Mesenchymal stem cell (in vitro differentiated cells and primary cell): ENCODE measurements at regions not wholly inside any gene's neighbourhood (a gene's known extent, or its start where the extent isn't known, plus 50 kb on each side); places are given as distances from the start of the nearest gene placed in this dataset.

Experiments
- DNase-seq: peaks from one replicate; pipeline ENCODE4 v3.0.0-alpha.2; 2013
- H2AFZ ChIP-seq: one replicate; pipeline ENCODE4 v1.6.1; 2013; ENCODE audit warnings: low read depth, mild to moderate bottlenecking, control low read depth, inconsistent platforms, low read length, moderate library complexity
- H2AK5ac ChIP-seq: 2 replicates; pipeline ENCODE4 v1.6.1; 2013; ENCODE audit warnings: low read length, moderate library complexity, mild to moderate bottlenecking, inconsistent platforms; ENCODE audit not compliant: severe bottlenecking
- H2BK120ac ChIP-seq: one replicate; pipeline ENCODE4 v1.6.1; 2013; ENCODE audit warnings: low read depth, mild to moderate bottlenecking, inconsistent platforms, low read length, moderate library complexity
- H2BK12ac ChIP-seq, 2 experiments: one replicate each; pipeline ENCODE4 v1.6.1; 2013; ENCODE audit warnings: inconsistent platforms in 2 of 2, low read length in 2 of 2, mild to moderate bottlenecking in 2 of 2, moderate library complexity in 2 of 2, control low read depth in 1 of 2
- H2BK15ac ChIP-seq: one replicate; pipeline ENCODE4 v1.6.1; 2013; ENCODE audit warnings: mild to moderate bottlenecking, low read depth, inconsistent platforms; ENCODE audit not compliant: poor library complexity, severe bottlenecking
- H2BK5ac ChIP-seq: 2 replicates; pipeline ENCODE4 v1.6.1; 2013; ENCODE audit warnings: low read depth, mild to moderate bottlenecking, low read length, control low read depth, inconsistent platforms; ENCODE audit not compliant: poor library complexity, severe bottlenecking
- H3K14ac ChIP-seq, 2 experiments: one replicate each; pipeline ENCODE4 v1.6.1; 2013; ENCODE audit warnings: inconsistent platforms in 2 of 2, low read length in 2 of 2, control low read depth in 1 of 2, mild to moderate bottlenecking in 1 of 2, moderate library complexity in 1 of 2
- H3K18ac ChIP-seq, 2 experiments: one replicate each; pipeline ENCODE4 v1.6.1; 2013; ENCODE audit warnings: inconsistent platforms in 2 of 2, low read length in 2 of 2, control low read depth in 1 of 2, low read depth in 1 of 2, mild to moderate bottlenecking in 1 of 2
- H3K23ac ChIP-seq, 2 experiments: one replicate each; pipeline ENCODE4 v1.6.1; 2013; ENCODE audit warnings: inconsistent platforms in 2 of 2, low read length in 2 of 2, mild to moderate bottlenecking in 2 of 2, moderate library complexity in 2 of 2, control low read depth in 1 of 2
- H3K27ac ChIP-seq: 2 replicates; pipeline ENCODE4 v1.5.1; 2013; ENCODE audit warnings: mild to moderate bottlenecking, moderate library complexity, low read length, control low read depth, inconsistent platforms; ENCODE audit not compliant: poor library complexity, severe bottlenecking
- H3K27me3 ChIP-seq, 2 experiments: 2 replicates each; pipeline versions ENCODE4 v1.6.1 to v1.7.0; 2013; ENCODE audit warnings: low read length in 2 of 2, mild to moderate bottlenecking in 2 of 2, moderate library complexity in 2 of 2, control low read depth in 1 of 2, inconsistent platforms in 1 of 2; ENCODE audit not compliant: control insufficient read depth in 1 of 2, insufficient read depth in 1 of 2
- H3K36me3 ChIP-seq, 2 experiments: 2 replicates each; pipeline versions ENCODE4 v1.6.1 to v1.7.0; 2013; ENCODE audit warnings: low read length in 2 of 2, control low read depth in 1 of 2, inconsistent platforms in 1 of 2, low read depth in 1 of 2, mild to moderate bottlenecking in 1 of 2; ENCODE audit not compliant: insufficient read depth in 2 of 2, control insufficient read depth in 1 of 2
- H3K4ac ChIP-seq, 2 experiments: one replicate each; pipeline ENCODE4 v1.6.1; 2013; ENCODE audit warnings: inconsistent platforms in 2 of 2, low read length in 2 of 2, mild to moderate bottlenecking in 2 of 2, moderate library complexity in 2 of 2, control low read depth in 1 of 2, low read depth in 1 of 2
- H3K4me1 ChIP-seq: 2 replicates; pipeline ENCODE4 v1.6.1; 2013; ENCODE audit warnings: low read depth, low read length, control low read depth; ENCODE audit not compliant: control insufficient read depth, insufficient read depth
- H3K4me2 ChIP-seq: 2 replicates; pipeline ENCODE4 v1.6.1; 2013; ENCODE audit warnings: low read length, mild to moderate bottlenecking, inconsistent platforms; ENCODE audit not compliant: poor library complexity, severe bottlenecking
- H3K4me3 ChIP-seq, 2 experiments: 2 replicates each; pipeline versions ENCODE4 v1.5.1 to v1.7.0; 2013; ENCODE audit warnings: low read length in 2 of 2, mild to moderate bottlenecking in 2 of 2, control low read depth in 1 of 2, low read depth in 1 of 2; ENCODE audit not compliant: insufficient read depth in 1 of 2
- H3K79me1 ChIP-seq: replicated peaks from 2 replicates; pipeline ENCODE4 v1.6.1; 2013; ENCODE audit warnings: mild to moderate bottlenecking, control low read depth, low read length, inconsistent platforms; ENCODE audit not compliant: poor library complexity, severe bottlenecking
- H3K9ac ChIP-seq: 2 replicates; pipeline ENCODE4 v1.7.0; 2013; ENCODE audit warnings: mild to moderate bottlenecking, low read length, moderate library complexity
- H3K9me3 ChIP-seq: 2 replicates; pipeline ENCODE4 v1.7.0; 2013; ENCODE audit warnings: mild to moderate bottlenecking, low read length; ENCODE audit not compliant: control insufficient read depth
- H4K8ac ChIP-seq: one replicate; pipeline ENCODE4 v1.6.1; 2013; ENCODE audit warnings: inconsistent platforms, mild to moderate bottlenecking, low read length, moderate library complexity
- H4K91ac ChIP-seq: one replicate; pipeline ENCODE4 v1.6.1; 2013; ENCODE audit warnings: mild to moderate bottlenecking, low read length, inconsistent platforms
- WGBS: methylation state at CpG from one replicate; pipeline ENCODE4 v1.1.7; 2013; ENCODE audit warnings: mixed read lengths; 5-methylcytosine and 5-hydroxymethylcytosine counted together

GRCh38 chr1:200490183-200490582, 80.3 kb upstream of the ZNF281 start:
- H3K27me3 ChIP-seq, result no peaks in the 10 kb centered on the region
- H3K9me3 ChIP-seq, result no peaks in the 10 kb centered on the region
- H3K14ac ChIP-seq, result no peak overlapping the region
- no peak overlapping the region for H4K8ac ChIP-seq
- no peak overlapping the region for H3K27ac ChIP-seq
- 47% methylated on average over 1 of the region's 1 CpG for WGBS
- no peak overlapping the region for H3K4me3 ChIP-seq
- no peak overlapping the region for H2AK5ac ChIP-seq
- no peak overlapping the region for H3K23ac ChIP-seq
- no peak overlapping the region for H4K91ac ChIP-seq
- H2BK12ac ChIP-seq, result no peak overlapping the region
- H3K4ac ChIP-seq, result no peak overlapping the region
- H2BK15ac ChIP-seq, result no peak overlapping the region
- H2AFZ ChIP-seq, result no peak overlapping the region
- H3K9ac ChIP-seq, result no peak overlapping the region
- DNase-seq, result no peak
- no peak overlapping the region for H2BK5ac ChIP-seq
- H3K18ac ChIP-seq, result no peak overlapping the region
- H3K79me1 ChIP-seq, result no peaks in the 10 kb centered on the region
- H3K4me1 ChIP-seq, result peaks cover 13% of the 10 kb centered on the region
- no peak overlapping the region for H3K4me2 ChIP-seq
- H2BK120ac ChIP-seq, result no peak overlapping the region
- no peaks in the 10 kb centered on the region for H3K36me3 ChIP-seq

DNA sequence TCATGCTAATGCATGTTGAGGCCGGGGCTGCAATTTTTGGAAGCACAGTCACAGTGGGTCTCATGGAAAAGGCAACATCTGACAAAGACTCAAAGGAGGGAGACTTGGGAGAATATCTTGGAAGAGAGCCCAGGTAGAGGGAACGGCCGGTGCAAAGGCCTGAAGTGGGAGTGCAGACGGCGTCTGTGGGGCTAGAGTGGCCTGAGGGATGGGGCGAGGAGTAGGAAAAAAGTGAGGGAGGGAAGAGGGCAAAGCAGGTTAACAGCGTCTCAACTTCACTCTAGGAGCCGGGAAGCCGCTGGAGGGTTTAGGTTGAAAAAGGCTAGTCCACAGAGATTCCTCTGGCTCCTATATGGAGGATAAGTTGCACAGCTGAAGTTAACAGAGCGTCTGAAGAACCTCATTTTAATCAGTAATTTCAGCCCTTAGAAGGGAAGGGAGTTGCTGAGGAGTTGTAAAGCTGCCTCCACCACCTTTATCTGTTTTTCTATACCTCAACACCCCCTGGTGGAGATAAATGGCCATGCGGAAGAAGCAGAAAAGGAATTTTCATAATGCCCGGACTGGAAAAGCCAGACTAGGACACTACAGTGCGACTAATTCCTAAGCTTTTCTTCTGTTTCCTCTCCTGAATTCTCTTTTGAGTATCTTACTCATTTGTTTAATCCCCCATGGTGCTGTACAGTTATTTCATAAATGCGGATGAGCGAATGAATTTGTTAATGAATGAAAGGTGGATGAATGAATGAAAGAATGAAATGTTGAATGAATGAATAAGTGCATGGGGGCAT, 78.7 kb upstream of the ZNF281 start:
- peak overlapping the region; percentile 71 for H3K9ac ChIP-seq
- no peak overlapping the region for H2BK120ac ChIP-seq
- H2BK15ac ChIP-seq, result peak overlapping the region; percentile 44
- 34% methylated on average over 14 of the region's 15 CpGs for WGBS
- no peak overlapping the region for H3K4me3 ChIP-seq
- H2AFZ ChIP-seq, result no peak overlapping the region
- no peak overlapping the region for H2BK5ac ChIP-seq
- no peaks in the 10 kb centered on the region for H3K9me3 ChIP-seq
- no peak overlapping the region for H3K4me2 ChIP-seq
- H3K79me1 ChIP-seq, result no peaks in the 10 kb centered on the region
- DNase-seq, result peak; percentile 79
- H3K27me3 ChIP-seq, result no peaks in the 10 kb centered on the region
- H3K27ac ChIP-seq, result no peak overlapping the region
- peaks cover 14% of the 10 kb centered on the region for H3K4me1 ChIP-seq
- H3K14ac ChIP-seq, result no peak overlapping the region
- peak overlapping the region; percentile 43 for H4K91ac ChIP-seq
- no peak overlapping the region for H2AK5ac ChIP-seq
- H3K36me3 ChIP-seq, result no peaks in the 10 kb centered on the region
- peak overlapping the region in 1 of 2 experiments; percentile 34 for H3K18ac ChIP-seq
- H3K23ac ChIP-seq, result no peak overlapping the region
- H3K4ac ChIP-seq, result peak overlapping the region in 1 of 2 experiments; percentile 70
- peak overlapping the region; percentile 16 for H4K8ac ChIP-seq
- H2BK12ac ChIP-seq, result peak overlapping the region in 1 of 2 experiments; percentile 66

- H2AFZ ChIP-seq, result no peak overlapping the region
- no peak overlapping the region for H3K4me3 ChIP-seq
- peaks cover 13% of the 10 kb centered on the region for H3K4me1 ChIP-seq
- H3K9me3 ChIP-seq, result no peaks in the 10 kb centered on the region
- H4K8ac ChIP-seq, result no peak overlapping the region
- no peak overlapping the region for H2AK5ac ChIP-seq
- no peaks in the 10 kb centered on the region for H3K27me3 ChIP-seq
- no peak for DNase-seq
- H2BK15ac ChIP-seq, result no peak overlapping the region
- H3K14ac ChIP-seq, result no peak overlapping the region
- H2BK12ac ChIP-seq, result no peak overlapping the region
- H3K18ac ChIP-seq, result peak overlapping the region in 1 of 2 experiments; percentile 32
- no peak overlapping the region for H3K27ac ChIP-seq
- no peak overlapping the region for H2BK5ac ChIP-seq
- WGBS, result 92% methylated on average over 2 of the region's 6 CpGs
- H4K91ac ChIP-seq, result no peak overlapping the region
- no peaks in the 10 kb centered on the region for H3K79me1 ChIP-seq
- H2BK120ac ChIP-seq, result no peak overlapping the region
- no peaks in the 10 kb centered on the region for H3K36me3 ChIP-seq
- no peak overlapping the region for H3K9ac ChIP-seq
- H3K4ac ChIP-seq, result no peak overlapping the region
- no peak overlapping the region for H3K4me2 ChIP-seq
- H3K23ac ChIP-seq, result no peak overlapping the region
Measured at GRCh38 chr1:200487650-200488049, 77.8 kb upstream of the ZNF281 start.

DNA sequence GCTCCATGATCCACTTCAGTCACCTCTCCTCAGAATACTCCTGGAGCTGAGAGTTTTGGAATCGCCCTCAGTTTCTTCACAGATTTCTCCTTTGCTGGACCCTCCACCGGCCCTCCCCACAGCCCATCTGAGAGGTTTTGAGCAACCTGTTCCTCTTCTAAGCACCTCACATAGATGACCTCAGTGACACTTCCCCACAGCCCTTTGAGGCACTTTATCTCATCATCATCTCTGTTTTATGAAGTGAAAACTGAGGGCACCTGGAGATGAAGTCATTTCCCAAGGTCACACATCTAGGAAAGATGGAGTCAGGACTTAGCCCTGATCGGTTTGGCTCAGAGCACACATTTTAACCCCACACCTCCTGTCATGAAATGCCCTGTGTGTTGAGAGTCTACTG, 76.8 kb upstream of the ZNF281 start:
- Histone ChIP-seq H3K36me3 (no peaks in the 10 kb centered on the region), H3K4me1 (peaks cover 10% of the 10 kb centered on the region), H3K79me1 (no peaks in the 10 kb centered on the region), H3K27ac (no peak overlapping the region), H2BK120ac (no peak overlapping the region), H2AK5ac (peak overlapping the region; percentile 47), H3K27me3 (no peaks in the 10 kb centered on the region), H3K9me3 (no peaks in the 10 kb centered on the region), H2BK5ac (no peak overlapping the region), H3K9ac (no peak overlapping the region), H3K4ac (peak overlapping the region in 1 of 2 experiments; percentile 8), H2AFZ (no peak overlapping the region), H3K23ac (no peak overlapping the region), H3K14ac (no peak overlapping the region), H4K91ac (no peak overlapping the region), H2BK15ac (no peak overlapping the region), H2BK12ac (no peak overlapping the region), H3K4me3 (no peak overlapping the region), H3K18ac (no peak overlapping the region), H3K4me2 (no peak overlapping the region), H4K8ac (no peak overlapping the region)
- WGBS, result 92% methylated on average over 3 of the region's 3 CpGs
- DNase-seq, result no peak
